GM12892 (cell line): ENCODE measurements at regions not wholly inside any gene's neighbourhood (a gene's known extent, or its start where the extent isn't known, plus 50 kb on each side); places are given as distances from the start of the nearest gene placed in this dataset.

Experiments
- POLR2A ChIP-seq: IDR thresholded peaks from 2 replicates; pipeline ENCODE4 v1.6.1; 2011; ENCODE audit warnings: low read depth, low read length, control low read depth
- POLR2AphosphoS5 ChIP-seq: IDR thresholded peaks from 2 replicates; pipeline ENCODE4 v1.6.1; 2011; ENCODE audit warnings: low read depth, low read length, control low read depth
- TAF1 ChIP-seq: IDR thresholded peaks from 2 replicates; pipeline ENCODE4 v1.6.1; 2011; ENCODE audit warnings: low read depth, mild to moderate bottlenecking, control low read depth, low read length, borderline replicate concordance

- no peak for TF ChIP-seq TAF1
- TF ChIP-seq POLR2AphosphoS5, result no peak
- no peak for TF ChIP-seq POLR2A
These were observed 215.4 kb upstream of the PGRMC2 start for GRCh38 chr4:128502818-128503527.
